NCI-H2196 treated with DMSO at 0.1 percent for 48 hours (cell line): ENCODE measurements at regions not wholly inside any gene's neighbourhood (a gene's known extent, or its start where the extent isn't known, plus 50 kb on each side); places are given as distances from the start of the nearest gene placed in this dataset.

Source experiments
- DNase-seq: peaks from one replicate; lab custom pipeline; 2025; ENCODE audit not compliant: unreplicated experiment; lab: John Stamatoyannopoulos, UW

DNA sequence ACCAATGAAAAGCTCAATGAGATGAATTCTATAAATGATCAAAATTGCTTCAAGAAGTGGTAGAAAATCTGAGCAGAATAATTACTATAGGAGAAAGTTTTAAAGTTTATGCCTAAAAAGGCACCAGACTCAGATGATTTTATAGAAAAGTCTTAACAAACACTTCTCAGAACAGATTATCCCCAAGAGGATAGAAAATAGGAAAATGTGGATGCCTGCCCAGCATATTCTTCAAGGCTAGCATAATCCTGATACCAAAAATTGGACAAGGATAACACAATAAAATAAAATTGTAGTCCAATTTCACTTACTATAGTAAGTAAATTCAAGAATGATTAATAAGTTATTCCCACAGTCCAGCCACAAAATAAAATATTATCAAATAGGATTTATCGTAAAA lies 397.0 kb downstream of the NR2F1-AS1 start:
- DNase-seq = no peak

DNA sequence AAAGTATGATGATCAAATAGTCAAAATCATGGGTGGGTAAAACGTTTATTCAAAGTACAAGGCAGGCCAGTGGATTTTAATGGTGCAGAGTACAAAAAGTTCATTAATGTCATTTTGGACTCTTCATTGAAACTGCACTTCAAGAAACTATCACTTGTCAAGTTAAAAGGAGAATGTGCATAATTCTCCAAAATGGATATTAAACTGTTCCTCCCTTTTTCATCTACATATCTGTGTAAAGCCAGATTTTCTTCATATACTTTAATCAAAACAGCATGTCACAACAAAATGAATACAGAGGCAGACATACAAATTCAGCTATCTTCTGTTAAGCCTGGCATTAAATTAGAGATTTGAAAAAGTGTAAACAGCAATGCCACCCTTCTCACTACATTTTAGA lies 401.6 kb downstream of the NR2F1-AS1 start:
- DNase-seq = no peak

DNA sequence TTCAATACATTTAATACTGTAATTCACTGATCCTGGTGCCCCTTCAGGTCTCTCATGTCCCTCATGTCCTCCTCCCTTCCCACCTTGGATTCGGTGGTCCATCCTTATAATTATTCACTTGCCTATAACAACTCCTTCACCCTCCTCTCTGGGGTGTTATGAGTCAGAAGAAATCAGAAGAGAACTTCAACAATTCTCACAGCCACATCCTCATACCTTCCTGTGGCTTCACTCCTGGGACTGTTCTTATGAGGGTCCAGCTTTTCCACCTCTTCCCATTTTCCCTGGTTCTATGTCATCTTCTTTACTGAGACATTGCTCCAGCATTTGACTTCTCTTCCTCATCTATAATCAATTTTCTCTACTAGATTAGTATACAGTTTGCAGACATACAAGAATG lies 406.1 kb downstream of the NR2F1-AS1 start:
- DNase-seq = no peak

DNA sequence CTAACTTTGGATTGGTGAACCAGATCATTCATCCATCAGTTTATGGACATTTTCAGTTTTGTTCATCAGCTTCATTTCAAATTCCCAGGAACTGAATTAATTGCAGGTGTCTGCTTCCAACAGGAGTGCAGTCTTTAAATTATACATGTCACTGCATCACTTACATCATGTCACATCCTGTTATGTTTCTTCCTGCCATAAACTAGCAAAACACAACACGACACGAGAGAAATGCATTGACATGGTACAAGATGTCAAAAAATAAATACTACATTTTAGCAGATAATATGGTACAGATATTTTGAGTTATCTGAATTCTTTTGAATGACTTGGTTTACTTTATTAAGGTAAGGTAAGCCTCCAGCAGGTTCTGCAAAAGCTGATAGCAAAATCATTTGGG lies 415.5 kb downstream of the NR2F1-AS1 start:
- no peak for DNase-seq

DNA sequence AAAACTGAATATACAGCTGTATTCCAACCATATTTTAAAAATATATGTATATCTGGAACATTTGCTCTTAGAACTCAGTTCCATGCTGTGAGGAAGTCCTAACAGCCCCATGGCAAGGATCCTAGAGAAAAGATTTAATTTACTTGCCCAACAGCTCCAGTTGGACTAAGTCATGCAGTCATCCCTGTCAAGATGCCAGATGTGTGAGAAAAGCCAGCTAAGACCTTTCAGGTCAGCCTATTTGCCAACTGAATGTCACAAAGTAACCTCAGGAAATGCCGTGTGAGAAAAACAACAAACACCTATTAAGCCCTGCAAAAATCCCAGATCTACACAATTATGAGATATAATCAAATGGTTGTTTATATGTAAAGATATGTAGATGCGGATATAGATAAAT lies 416.3 kb downstream of the NR2F1-AS1 start:
- no peak for DNase-seq

DNA sequence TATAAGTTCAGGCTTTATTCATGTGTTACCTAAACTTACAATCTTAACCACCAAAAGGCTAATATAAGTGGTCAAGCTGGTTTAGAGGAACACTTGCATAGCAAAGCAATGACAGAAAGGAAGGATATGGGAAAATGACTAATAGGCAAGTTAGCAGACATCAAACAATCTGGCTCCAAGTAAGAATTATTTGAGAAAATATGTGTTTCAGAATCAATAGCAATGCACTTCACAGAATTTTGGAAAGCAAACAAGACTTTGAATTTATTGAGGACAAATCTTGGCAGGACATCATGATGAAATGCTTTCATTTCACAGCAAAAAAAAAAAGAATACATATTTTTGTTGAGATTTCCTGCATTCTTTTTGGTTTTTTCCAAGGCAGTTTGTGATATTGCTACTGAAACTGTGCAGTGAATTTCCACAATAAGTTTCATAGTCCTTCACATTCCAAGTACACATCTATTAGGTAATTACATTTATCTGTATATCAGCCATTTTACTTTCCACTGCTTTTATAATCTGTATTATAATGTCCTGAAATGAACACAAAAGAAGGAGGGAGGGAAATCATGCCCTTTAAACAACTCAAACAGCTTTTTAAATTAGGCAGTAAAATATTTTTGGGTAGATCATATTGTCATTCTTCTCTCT lies 417.9 kb downstream of the NR2F1-AS1 start:
- no peak for DNase-seq

DNA sequence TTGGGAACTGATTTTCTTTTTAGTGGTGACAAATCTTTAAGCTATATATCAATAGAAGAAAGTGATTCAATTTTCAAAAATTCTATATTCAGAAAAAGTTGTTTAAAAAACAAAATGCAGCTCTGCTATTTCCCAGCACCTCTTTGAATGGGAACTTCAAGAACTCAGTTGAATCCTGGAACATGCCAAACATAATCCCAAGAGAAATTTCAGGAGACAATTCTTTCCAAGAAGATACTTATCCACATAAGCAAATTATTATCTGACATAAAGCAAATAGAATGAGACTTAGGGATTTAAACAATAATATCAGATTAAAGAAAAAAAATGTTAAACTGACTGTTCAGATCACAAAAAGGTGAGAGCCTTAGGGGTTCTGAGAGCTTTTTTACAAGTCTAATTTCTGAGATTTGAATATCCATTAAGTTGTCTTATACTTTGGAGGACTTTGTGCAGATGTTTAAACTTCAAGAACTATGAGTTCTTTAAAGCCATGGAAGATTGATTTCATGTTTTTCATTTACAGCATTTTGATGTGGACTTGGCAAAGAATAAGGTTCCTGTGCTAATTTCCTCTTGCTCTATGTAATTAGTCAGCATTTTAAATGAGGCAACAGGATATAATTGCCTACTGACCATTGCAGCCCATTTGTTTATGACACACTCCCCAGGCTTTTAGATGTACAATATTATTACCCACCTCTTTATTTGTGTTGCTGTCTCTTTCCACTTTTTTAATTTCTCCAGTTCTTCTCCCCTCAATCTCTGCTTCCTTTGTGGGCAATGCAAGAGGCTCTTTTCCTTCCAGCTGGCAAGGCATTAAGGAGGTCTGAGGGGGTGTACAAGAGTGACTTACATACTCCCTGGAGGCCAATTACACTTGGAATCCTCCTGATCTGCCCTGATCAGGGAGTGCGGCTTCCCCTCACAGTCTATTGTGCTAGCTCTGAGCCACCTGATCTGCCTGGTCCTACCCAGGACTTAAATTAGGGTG lies 419.1 kb downstream of the NR2F1-AS1 start:
- DNase-seq = no peak

DNA sequence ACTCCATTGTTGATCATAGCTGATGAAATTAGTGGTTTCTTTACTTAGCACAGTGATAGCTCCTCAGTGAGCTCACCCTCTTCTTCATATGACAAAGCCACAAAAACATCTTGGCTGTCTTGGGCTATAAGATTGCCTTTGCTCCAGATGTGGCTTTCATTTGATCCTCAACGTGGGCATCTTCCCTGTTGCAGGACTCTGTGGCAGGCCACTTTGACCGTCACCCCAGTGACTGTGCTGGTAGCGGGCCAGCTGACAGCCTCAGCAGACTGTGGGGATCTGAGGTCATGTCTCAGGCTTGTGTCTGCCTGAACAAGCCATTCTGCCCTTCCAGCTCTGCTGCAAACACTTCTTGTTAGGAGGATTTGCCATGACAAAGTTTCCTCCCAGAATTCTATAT lies 422.2 kb downstream of the NR2F1-AS1 start:
- no peak for DNase-seq

DNA sequence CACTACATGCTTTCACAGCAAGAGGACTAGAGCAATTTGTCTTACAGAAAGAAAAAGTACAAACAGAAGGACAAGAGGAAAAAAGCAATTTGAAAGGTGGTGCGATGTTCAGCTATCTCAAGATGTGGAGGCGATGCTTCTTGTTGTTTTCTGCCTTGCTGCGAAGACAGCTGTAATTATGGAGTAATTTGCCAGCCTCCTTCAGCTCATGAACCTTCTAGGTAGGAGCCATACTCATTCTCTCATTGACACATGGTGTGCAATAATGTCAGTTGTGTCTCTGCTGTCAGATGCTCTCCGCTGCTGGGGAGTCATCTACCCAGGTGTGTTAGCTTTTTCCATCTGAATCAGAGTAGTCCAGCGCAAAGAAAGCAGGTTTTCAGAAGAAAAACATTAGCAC lies 424.5 kb downstream of the NR2F1-AS1 start:
- DNase-seq = no peak

DNA sequence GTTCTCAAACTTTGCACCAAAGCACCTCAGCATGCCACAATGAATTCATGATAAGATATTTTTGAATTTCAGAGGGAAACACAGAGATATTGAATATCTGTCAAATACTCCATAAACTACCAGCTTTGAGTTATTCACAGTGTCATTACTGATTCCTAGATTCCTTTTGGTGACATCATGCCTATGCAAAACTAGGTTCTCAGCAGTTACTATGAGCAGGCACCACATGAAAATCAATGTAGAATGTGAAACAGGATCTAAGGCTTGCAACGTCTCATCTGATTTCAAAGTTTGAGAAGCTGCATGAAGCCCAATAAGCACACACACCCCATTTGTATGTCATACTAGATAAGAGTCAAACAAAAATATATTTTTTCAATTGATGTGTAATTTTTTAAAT lies 426.5 kb downstream of the NR2F1-AS1 start:
- no peak for DNase-seq

DNA sequence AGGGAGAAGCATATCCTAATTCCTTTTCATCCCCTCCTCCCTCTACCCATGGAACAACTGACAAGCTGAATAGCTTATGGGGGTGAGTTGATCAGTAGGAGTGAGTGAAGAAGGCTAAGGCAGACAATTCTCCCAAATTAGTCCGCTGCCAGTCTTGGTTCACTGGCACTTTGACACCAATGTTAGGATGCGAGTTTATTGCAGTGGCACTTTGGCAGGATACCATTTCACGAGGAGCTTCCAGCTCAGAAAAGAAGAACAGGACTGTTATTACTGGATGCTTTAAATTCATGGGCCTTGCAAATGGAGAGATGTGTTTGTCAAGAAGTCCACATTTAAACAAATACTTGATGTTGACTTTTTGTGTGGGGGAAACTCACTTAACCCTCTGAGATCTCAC lies 427.6 kb downstream of the NR2F1-AS1 start:
- no peak for DNase-seq

DNA sequence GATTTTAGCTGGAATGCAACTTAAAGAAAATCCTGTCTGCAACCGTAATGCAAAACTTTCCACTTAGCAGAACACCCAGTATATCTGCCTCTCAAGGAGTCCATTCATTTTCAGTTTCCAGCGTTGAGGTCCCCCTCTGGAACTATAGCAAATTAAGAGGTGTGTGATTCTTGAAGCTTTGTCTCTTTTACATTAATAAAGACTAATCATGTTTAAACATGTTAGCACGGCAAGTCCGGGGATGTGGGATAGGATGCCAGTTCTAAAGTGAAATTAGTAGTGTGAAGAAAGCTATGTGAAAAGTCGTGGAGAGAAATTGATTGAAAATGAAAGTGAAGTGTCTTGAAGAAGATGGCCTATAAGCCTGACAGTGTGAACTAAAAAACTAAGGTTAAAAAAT lies 429.1 kb downstream of the NR2F1-AS1 start:
- no peak for DNase-seq

DNA sequence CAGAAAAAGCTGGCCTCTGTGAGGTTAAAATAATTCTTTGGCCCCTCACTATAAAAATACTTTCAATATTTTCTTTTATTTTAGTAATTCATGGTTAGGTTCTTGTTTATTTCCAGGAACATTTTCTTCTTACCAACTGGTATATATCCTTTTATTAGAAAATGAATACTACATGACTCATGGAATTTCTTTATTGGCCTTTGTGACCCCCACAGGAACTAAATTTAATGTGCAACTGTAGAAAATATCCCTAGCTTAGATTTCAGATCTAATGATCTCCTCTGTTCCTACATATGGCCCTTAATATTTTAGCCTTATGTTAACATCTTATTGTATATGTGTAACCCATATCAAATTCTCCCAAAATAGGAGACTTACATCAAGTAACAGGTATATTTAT lies 429.9 kb downstream of the NR2F1-AS1 start:
- no peak for DNase-seq

DNA sequence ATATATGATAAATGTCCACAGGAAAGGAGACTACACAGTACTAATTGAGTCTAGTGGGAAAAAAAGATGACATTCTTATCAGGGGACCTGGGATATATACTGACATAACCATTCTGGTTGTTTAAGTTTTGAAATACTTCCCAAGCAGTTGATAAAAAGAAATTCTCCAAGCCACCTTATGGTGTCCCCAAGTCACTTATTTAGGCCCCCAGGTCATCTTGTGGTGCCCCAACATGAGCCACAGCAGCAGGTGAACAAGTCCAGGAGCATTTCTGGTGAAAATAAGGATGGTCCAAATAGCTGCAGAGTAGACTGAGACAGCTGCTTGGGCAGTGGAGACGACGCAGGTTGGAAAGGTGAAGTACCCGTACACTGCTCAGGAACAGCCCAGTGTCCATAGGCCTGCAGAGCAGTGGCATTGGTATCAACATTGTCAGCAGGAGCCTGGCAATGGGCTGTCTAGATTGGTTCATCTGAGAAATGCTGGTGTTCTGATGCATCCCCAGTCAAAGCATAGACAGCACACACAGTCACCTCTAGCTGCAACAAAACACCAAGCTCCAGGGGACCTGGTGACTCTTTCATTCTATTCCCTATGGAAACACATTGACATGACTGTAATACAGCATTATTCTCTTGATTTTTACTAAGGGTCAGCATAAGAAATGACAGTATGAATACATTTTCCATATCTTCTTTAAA lies 430.6 kb downstream of the NR2F1-AS1 start:
- no peak for DNase-seq

DNA sequence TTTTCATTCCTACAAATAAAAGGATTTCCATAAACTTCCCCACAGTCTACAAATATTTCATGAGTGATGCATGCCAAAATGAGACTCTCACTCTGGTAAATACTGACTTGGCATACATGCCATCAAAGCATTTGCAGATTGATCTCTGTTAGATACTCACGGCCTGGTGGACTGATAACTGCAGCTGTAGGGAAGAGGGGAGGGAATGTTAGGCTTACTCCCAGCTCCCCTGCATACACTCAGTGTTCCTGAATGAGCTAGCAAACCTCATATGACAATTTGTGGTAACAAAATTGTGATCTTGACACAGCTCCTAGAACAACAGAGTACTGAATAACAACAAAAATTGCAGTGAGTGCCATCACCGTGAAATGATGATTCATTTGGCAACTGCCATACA lies 435.3 kb downstream of the NR2F1-AS1 start:
- DNase-seq = no peak

DNA sequence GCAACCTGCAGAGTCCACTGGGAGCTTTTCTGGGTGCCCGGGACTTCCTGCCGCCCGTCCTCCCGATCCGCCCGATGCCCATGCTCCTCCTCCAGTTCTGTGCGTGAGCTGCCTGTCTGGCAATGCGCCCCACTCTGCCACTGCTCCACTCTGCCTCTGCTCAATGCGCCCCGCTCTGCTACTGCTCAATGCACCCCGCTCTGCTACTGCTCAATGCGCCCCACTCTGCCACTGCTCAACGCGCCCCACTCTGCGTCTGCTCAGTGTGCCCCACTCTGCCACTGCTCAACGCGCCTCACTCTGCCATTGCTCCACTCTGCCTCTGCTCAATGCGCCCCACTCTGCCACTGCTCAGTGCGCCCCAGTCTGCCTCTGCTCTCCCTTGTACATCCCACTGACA lies 436.0 kb downstream of the NR2F1-AS1 start:
- no peak for DNase-seq

DNA sequence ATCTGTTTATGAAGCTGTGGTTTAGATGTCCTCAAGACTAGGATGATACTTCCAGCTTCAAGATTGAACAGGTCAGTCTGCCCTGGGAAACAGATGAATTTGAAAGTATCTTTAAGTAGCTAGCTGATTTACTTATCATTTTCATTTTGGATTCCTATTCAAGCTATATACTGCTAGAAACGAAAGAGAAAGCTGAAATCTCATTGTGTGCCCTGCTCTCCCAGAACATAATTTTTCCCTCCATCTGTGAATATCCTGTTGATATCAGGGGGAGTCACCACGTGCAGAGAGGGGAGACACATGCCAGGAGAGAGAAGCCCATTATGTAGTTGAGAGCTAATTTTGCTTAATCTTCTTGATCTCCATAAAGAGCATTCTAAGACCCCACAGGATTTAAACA lies 439.1 kb downstream of the NR2F1-AS1 start:
- DNase-seq = no peak

DNA sequence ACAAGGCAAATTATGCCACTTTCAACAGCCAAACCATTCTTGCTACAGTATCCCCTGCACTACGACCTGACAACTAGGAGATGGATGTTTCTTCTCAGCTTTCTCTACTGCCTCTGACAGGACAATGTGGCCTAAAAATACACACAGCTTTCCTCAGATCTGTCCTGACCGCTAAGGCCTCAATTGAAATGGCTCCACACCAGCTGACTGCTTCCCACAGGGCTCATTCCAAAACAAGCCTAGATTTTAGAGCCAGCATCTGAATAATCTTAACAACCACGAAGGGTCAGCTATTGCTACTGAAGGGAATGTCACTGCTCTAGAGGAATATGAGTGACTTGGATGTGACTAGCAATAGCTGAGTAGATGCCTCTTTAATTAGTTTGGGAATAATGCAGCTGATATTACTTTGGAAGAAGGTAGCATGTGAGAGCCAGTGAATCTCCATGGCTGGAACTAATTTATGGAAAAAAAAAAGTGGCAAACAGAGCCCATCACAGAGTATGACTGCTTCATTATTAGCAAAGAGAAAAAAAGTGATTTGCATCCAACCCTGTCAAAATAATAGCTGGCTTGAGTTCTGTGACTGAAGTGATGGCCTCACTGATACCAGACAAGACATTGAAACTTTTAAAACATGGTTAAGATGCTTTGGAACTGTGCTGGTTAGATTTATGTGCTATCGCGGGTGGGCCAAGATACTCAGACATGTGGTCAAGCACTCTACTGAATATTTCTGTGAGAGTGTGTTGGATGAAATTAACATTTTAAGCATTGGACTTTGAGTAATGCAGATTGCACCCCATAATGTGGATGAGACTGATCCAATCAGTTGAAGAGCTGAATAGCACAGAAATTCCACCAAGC lies 450.2 kb downstream of the NR2F1-AS1 start:
- DNase-seq = no peak

DNA sequence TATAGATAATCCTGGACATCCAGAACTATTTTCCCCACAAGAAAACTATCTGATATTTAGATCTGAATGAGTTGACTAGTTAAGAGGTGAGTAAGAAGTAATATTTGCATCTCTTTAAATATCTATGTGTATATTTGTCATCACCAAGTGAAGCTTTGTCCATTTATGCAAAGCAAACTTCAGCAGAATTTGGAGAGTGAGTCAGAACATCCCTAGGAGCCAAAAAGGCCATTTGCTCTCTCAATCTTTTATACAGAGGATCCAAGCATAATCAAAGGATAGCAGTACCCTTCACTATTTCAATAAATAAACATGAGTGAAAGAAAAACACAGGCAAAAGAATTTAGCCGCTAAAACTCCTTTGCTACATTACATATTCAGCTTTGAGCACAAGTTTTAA lies 454.4 kb downstream of the NR2F1-AS1 start:
- DNase-seq = no peak

DNA sequence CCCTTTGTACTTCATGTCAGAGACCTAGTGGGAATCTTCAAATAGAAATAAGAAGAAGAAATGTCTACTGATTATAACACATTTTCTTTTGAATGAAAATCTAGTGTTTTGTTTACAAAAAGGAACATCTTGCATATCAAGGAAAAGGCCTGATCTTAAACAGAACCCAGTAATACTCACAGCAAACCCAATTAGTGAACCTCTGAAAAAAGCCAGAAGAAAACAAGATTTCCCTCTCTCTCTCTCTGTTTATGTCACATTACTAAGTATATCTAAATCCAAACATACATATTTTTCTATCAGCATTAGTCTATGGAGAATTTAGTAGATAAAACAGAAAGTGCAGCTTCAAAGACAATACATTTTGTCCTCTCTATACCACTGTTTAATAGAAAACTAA lies 457.9 kb downstream of the NR2F1-AS1 start:
- no peak for DNase-seq

DNA sequence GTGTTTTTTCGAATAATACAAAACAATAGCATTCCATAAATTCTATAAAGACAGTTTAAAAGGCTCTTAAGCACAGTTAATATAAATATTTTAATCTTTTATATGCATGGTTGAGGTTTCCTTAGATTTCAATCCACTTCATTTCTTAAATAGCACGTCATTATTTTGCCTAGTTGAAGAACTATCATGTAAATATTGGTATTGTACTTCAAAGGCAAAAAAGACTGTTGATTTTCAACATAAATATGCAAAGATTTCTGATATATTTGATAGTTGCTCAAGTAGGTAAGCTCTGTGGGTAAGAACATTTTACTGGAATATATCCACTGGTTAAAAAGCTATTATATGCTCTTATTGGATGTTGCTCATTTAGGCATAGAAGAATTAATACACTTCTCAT lies 458.6 kb downstream of the NR2F1-AS1 start:
- no peak for DNase-seq
